ENCODE measurements at regions not wholly inside any gene's neighbourhood (a gene's known extent, or its start where the extent isn't known, plus 50 kb on each side); places are given as distances from the start of the nearest gene placed in this dataset.

- in situ Hi-C loops (cut with HindIII; ENCODE audit: low sequenced_read_pairs), result no loop called here
- no peak for DNase-seq (ENCODE audit: low read depth, low spot score)
- TF ChIP-seq, protein P1, sequence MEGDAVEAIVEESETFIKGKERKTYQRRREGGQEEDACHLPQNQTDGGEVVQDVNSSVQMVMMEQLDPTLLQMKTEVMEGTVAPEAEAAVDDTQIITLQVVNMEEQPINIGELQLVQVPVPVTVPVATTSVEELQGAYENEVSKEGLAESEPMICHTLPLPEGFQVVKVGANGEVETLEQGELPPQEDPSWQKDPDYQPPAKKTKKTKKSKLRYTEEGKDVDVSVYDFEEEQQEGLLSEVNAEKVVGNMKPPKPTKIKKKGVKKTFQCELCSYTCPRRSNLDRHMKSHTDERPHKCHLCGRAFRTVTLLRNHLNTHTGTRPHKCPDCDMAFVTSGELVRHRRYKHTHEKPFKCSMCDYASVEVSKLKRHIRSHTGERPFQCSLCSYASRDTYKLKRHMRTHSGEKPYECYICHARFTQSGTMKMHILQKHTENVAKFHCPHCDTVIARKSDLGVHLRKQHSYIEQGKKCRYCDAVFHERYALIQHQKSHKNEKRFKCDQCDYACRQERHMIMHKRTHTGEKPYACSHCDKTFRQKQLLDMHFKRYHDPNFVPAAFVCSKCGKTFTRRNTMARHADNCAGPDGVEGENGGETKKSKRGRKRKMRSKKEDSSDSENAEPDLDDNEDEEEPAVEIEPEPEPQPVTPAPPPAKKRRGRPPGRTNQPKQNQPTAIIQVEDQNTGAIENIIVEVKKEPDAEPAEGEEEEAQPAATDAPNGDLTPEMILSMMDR (IDR thresholded peaks at IDR 0.05; ENCODE audit: low read depth, low read length), result no peak
- H3K4me3 ChIP-seq (ENCODE audit: low read depth, low read length), result no peak overlapping the region
Measured at GRCh38 chr6:68239034-68239433, 396.0 kb upstream of the ADGRB3 start.

GRCh38 chr6:68238097-68238601 lies 396.9 kb upstream of the ADGRB3 start:
- no peak overlapping the region for H3K4me3 ChIP-seq (ENCODE audit: low read depth, low read length)
- DNase-seq (ENCODE audit: low read depth, low spot score), result peak; percentile 71
- in situ Hi-C loops (cut with HindIII; ENCODE audit: low sequenced_read_pairs), result no loop called here
- TF ChIP-seq, protein P1 (IDR thresholded peaks at IDR 0.05; ENCODE audit: low read depth, low read length), result no peak

DNA sequence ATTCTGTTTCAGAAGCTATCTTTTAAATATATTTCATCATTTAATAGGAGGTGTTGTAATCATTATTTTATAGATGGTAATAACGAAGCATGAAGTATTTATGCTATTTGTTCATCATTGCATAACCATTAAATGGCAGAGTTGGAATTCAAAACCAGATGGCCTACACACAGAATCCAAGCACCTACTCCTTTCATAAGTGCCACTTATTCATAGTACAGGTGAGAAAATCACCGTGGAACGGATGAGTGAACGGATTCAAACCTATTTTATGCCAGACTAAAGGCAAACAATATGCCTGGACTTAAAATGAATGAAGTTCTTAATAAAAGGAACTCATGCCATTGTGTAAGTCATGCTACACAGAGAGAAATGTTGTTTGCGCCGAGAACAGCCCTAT lies 397.9 kb upstream of the ADGRB3 start:
- H3K4me3 ChIP-seq (ENCODE audit: low read depth, low read length), result no peak overlapping the region
- TF ChIP-seq, protein P1 (IDR thresholded peaks at IDR 0.05; ENCODE audit: low read depth, low read length), result no peak
- in situ Hi-C loops (cut with HindIII; ENCODE audit: low sequenced_read_pairs), result no loop called here
- DNase-seq (ENCODE audit: low read depth, low spot score), result no peak

GRCh38 chr6:68235326-68235784 lies 399.7 kb upstream of the ADGRB3 start:
- no peak overlapping the region for H3K4me3 ChIP-seq (ENCODE audit: low read depth, low read length)
- DNase-seq (ENCODE audit: low read depth, low spot score), result peak; percentile 84
- in situ Hi-C loops (cut with HindIII; ENCODE audit: low sequenced_read_pairs), result no loop called here
- TF ChIP-seq, protein P1 (IDR thresholded peaks at IDR 0.05; ENCODE audit: low read depth, low read length), result no peak

DNA sequence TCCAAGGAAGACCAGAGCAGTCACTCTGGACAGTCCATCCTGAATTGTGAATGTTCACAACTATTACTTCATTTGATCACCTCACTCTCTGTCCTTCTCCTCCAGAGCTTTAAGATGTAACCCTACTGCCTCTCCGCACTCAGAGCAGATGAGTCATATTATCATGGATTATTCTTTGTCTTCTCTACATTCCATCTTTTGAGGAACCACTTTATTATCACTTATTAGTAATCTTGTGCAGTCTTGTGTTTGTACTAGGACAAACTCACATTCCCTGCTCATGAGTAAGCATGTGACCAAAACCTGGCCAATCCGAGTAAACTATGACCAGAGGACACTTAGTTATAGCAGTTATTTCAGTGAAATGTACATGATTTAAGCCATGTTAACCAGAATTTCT lies 401.5 kb upstream of the ADGRB3 start:
- peak; percentile 40 for DNase-seq (ENCODE audit: low read depth, low spot score)
- H3K4me3 ChIP-seq (ENCODE audit: low read depth, low read length), result no peak overlapping the region
- in situ Hi-C loops (cut with HindIII; ENCODE audit: low sequenced_read_pairs), result no loop called here
- TF ChIP-seq, protein P1 (IDR thresholded peaks at IDR 0.05; ENCODE audit: low read depth, low read length), result no peak

DNA sequence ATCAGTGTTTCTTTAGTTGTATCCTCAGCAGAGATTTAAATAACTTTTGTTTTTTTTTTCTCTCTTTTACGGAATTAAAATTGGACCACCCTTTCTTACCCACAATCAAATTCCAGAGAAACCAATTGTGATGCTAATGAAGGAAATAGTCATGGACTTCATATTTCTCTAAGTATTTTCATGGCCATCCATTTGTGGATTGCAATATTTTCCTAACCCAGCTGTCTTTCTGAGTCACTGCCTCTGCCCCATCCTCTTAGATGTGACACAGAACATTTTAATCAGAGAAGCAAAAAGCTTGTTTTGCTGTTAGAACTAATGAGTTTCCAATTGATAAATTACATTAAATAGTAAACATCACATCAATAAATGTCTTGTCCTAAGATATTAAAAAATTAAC lies 405.5 kb upstream of the ADGRB3 start:
- H3K4me3 ChIP-seq (ENCODE audit: low read depth, low read length), result no peak overlapping the region
- DNase-seq (ENCODE audit: low read depth, low spot score), result peak; percentile 57
- in situ Hi-C loops (cut with HindIII; ENCODE audit: low sequenced_read_pairs), result no loop called here
- TF ChIP-seq, protein P1 (IDR thresholded peaks at IDR 0.05; ENCODE audit: low read depth, low read length), result no peak

GRCh38 chr6:68226460-68226859 lies 408.6 kb upstream of the ADGRB3 start:
- DNase-seq (ENCODE audit: low read depth, low spot score), result peak; percentile 20

More at GRCh38 chr6:68226460-68226859, 408.6 kb upstream of the ADGRB3 start:
- TF ChIP-seq, protein P1 (IDR thresholded peaks at IDR 0.05; ENCODE audit: low read depth, low read length), result peak; percentile 27
- in situ Hi-C loops (cut with HindIII; ENCODE audit: low sequenced_read_pairs), result no loop called here
- H3K4me3 ChIP-seq (ENCODE audit: low read depth, low read length), result no peak overlapping the region

Data from astrocyte of the spinal cord (primary cell).